Activated CD4-positive, alpha-beta T cell treated with anti-CD3 and anti-CD28 coated beads, Interleukin-2, Interleukin-6, amounts not matched to agents 100 ng/mL and 50 ng/mL, durations not matched to agents 16 hours and 8 hours (primary cell): ENCODE measurements at regions not wholly inside any gene's neighbourhood (a gene's known extent, or its start where the extent isn't known, plus 50 kb on each side); places are given as distances from the start of the nearest gene placed in this dataset.
A peak's percentile ranks its signal among the peaks of the same experiment; 100 is the strongest.

Source experiments
- DNase-seq: peaks from one replicate; pipeline ENCODE4 v3.0.0-alpha.2; 2020

DNA sequence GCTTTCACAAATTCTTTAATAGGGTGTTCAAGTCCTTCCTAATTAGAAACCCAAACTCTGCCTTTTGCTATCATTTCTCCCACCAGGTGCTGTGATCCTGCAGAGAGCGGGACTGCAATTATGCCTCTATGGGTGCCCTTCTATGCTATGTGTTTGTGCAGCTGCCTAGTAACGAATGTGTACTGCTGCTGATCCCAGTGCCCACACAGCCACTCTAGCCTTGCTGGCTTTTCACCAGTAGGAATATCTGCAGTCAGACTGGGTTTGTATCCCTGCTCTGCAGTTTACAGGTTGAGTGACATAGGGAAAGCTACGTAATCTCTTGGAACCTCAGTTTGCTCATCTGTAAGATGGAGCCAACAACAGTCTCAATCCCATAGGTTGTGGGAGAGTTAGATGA is 179.6 kb upstream of the IRX3 start:
- DNase-seq = no peak

DNA sequence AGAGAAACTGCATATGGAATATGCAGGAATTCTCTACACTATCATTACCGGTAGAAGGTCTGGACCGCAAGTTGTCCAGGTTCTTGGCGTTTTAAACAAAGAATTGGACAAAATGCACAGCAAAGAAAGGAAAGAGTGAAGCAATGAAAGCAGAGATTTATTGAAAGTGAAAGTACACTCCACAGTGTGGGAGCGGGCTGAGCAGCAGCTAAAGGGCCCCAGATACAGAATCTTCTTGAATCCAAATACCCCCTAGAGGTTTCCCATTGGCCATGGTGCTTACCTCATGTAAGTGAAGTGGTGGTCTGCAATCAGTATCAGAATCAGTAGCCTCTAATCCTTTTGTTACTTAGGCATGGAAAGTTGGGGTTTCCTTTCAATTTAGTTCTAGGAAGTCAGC is 178.5 kb upstream of the IRX3 start:
- DNase-seq = no peak

DNA sequence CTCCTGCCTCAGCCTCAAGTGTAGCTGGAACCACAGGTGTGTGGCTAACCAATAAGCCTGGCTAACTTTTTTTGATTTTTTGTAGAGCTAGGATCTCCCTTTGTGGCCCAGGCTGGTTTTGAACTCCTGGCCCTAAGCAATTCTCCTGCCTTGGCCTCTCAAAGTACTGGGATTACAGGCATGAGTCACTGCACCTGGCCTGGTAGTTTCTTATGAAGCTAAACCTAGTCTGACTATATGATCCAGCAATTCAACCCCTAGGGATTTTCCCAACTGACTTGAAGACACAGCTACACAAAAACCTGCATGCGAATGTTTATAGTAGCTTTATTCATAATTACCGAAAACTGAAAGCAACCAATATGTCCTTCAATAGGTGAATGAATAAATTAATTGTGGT is 176.2 kb upstream of the IRX3 start:
- no peak for DNase-seq

DNA sequence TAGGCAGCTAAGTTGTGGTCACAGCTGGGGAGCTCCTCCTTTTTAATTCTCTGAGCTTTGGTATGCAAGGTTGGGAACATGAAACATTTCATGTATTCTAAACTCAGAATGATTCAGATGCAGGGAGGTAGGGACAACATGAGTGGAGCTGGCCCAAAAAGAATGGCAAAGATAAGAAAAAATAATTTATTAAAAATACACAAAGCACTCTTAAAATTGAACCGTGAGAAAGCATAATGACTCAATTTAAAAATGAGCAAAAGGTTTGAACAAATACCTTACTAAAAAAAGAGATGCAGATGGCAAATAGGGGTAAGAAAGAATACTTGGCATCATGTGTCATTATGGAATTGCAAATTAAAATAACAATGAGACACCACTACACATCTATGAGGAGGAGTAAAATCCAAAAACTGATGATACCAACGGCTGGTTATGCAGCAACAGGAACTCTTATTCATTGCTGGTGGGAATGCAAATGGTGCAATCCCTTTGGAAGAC is 175.6 kb upstream of the IRX3 start:
- no peak for DNase-seq

DNA sequence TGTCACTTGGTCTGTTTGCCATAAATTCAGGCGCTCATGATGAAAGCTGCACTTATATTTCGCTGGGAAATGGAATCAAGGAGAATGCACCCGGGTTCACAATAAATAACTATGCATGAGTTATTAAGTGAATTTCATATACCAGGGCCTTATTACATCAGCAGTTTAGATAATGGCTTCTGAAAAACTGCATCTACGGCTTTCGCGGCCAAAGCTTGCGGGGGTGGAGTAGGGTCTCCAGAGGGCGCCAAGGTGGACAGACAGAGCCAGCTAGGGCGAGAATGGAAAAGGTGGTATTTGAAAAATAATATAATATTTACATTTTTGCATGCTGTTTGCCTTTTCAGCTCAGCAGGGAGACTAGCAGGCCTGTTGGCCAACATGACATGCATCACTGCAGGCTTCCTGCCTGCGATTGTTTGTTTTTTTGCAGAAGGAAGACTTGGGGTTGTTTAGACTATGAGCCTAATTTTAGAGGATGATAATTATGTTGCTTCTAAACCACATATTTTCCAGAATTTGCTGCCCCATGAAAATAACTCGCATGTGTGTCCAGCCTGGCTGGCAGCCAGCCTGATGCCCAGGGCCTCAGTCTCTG is 173.8 kb upstream of the IRX3 start:
- DNase-seq = no peak

DNA sequence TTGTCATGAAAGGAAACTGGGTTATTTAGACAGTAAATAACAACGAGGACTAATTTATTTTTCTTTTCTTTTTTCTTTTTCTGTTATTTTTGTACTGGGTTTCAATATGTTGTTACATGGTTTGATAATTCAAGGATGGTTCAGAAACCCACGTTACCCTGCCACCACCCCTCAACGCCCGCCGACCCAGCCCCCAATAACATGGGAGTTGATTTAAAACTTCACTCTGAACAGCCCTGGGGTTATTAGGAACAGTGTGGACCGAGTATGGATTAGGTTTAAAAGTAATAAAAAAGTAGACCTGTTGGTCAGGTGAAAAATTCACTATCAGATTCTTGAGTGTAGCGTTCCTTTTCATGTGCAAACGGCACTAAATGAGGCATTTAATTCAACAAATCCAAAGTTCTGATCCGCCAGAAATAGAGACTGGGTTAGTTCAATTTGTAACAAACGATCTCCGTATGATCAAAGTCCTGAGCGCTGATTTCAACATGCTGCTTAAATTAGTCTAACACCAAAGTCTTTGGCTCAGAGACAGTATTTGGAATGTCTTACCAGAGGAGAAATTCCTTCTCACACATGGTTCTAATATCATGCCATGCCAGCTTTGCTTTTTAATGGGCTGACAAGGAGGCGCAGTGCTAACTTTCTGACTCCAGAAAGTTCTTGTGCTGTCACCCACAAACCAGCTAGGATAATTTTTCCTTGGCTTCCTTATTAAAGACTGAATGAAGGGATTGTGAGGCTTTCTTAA is 173.1 kb upstream of the IRX3 start:
- no peak for DNase-seq

DNA sequence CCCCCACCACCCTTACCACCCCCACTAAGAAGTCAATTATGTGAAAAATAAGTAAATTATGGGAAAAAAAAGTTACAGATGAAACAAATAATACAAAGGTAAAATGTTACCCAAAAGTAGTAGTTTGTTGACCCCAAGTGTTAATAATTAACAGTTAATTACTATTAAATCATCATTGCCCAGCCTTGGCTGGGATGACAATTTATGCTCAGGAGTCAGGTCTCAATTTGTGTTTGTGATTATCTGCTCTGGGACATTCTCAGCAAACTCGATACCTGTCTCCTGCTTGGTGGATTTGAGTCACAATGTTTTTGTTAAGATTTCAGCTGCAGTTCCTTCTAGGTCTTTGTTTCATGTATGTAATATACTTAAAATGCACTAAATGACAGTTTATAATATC is 172.3 kb upstream of the IRX3 start:
- DNase-seq = no peak

DNA sequence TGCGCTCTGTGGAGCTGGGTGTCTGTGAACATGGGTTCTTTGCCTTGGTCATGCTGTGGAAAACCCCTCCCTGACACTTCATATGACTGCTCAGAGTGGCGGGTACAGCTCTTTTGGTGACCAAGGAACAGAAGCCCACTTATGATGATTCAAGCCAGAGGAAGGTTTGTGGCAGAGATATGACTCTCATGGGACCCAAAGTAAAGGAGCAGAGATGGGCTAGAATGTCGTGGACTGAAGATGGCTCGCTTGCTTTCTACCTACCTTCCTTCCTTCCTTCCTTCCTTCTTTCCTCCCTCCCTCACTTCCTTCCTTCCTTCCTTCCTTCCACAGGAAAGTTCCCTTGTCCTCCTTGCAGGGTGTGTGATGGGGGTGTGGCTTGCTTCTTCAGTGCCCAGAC is 169.7 kb upstream of the IRX3 start:
- no peak for DNase-seq

DNA sequence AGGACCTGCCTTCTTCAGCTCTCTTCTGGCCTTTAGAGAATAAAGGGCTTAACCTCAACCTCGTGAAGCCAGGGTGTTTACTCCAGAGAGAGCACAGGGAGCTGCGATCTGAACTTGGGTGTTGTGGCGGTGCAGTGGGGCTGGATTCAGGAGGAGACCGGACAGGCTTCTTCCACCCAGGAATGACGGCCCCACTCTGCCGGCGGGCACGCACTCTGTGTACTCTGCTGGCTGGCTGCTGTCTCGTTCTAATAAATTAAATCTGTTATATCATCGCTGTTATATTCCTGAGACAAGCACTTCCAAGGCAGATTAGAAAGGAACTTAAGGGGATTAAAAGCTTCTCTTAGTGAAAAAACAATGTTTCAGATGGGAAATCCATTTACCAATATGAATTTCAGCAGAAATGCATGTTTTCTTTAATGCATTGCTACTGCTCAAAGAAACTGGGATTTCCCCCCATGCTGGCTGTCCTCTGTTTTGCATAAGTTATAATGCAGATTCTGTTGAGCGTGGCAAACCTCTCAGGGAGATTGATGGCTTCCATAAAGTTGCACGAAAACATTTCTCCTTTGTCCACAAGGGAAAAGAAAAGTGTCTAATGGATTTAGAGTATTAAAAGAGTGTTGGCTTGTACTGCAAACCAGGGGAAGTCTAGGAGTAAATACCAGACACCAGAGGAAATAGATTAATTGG is 168.6 kb upstream of the IRX3 start:
- no peak for DNase-seq

DNA sequence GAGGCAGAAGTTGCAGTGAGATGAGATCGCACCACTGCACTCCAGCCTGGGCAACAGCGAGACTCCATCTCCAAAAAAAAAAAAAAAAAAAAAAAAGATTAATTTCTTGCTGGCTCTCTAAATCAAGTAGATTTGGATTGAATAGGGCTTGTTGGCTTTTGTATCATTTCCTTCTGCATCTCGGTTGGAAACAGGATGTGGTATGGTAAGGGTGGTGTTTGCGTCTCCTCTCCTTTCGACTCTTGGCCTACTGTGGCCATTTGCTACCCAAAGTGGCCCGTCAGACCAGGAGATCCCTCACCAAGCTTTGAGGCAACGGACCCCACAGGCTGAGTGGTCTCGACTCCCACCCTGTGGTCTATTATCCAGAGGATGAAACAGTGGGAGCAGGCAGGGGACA is 168.0 kb upstream of the IRX3 start:
- DNase-seq = peak; percentile 6

DNA sequence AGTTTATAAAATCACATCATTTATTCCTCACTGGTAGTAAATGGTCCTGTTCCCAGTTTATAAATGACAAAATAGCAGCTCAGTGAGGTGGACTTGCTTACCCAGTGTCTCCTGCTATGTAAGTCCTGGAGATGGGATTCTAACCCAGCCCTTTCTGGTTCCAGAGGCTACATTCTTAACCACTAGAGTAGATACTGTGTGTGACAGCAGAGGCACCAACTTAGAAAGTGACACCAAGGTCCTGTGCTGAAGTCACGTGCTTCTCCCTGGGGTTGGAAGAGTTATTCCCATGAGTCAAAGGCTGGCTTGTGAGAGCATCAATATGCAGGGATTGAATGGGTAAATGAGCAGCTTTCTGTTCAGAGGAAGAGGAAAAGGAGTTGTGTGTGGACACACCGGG is 167.3 kb upstream of the IRX3 start:
- DNase-seq = no peak

DNA sequence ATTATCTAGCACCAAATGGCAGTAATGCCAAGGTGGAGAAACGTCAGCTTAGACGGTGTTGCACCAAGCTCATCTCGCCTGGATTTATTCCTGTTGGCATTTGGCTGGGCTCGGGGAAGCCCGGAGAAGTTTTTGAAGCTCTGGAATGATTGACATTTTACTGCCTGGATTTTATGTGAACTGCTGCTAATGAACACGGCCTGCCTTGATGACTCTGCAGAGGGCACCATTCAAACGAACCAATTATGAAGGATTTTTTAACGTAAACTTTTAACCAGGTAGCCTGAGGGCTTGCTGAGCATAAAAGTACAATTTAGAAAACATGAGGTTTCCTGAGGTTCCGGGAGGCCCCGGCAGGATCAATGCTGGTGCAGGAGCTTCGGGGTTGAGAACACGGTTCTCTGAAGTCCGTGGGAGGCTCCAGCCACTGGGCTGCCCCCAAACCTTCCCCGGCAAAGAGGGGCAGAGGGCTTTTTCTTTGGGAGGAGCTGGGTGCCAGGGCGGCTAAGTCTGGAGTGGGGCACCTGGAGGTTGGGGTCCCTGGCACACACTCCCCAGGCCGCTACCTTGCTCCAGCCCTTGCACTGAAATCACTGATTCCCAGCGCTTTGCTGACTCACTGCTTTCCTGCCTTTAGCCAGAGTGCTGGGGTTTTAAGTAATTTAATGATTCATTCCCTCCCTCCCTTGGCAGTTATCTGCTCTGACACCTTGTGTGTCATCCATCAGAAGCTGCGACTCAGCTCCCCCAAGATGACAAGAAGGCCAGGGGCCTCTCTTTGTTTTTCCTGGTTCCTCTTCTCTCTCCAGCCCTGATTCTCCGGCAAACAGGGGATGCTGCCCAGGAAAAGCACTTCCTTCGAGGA is 161.2 kb upstream of the IRX3 start:
- peak; percentile 30 for DNase-seq

DNA sequence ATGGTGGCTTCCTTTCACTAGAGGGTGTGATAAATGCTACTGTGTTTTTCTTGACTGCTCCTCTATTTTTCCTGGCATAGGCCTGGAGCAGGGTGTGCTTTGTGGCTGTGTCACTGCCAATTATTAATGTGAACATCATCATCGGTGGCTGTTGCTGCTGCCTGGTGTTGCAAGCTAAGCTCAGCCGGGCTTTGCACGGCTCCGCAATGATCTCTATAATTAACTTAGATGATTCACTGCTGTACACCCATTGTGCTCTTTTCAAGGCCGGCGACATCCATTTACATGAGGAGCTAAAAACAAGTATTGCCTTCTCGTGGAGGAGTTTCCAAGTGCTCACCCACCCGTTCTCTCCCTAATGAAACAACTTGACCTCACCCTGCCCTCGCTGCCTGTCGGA is 160.1 kb upstream of the IRX3 start:
- no peak for DNase-seq

DNA sequence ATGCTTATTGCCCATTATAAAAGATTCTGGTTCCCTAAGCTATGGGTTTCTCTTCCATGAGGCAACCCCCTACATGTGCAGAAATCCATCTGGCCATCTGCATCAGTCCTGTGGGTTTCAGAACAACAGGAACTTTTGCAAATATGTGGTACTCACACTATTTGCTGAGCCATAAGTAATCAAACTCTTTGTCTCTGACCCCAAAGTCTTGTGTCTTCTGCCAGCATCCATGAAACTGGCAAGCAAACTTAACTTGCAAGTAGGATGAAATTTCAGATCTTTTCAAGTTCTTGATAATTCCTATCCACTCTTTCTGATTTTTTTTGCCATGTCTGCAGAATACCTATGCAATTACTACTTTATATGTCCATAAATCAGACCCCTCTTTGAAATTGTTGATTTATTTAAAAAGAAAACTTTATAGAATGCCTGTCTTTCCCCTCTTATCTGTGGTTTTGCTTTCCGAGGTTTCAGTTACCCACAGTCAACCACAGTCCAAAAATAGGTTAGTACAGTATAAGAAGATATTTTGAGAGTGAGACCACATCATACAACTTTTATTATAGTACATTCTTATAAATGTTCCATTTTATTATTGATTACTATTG is 158.4 kb upstream of the IRX3 start:
- no peak for DNase-seq

DNA sequence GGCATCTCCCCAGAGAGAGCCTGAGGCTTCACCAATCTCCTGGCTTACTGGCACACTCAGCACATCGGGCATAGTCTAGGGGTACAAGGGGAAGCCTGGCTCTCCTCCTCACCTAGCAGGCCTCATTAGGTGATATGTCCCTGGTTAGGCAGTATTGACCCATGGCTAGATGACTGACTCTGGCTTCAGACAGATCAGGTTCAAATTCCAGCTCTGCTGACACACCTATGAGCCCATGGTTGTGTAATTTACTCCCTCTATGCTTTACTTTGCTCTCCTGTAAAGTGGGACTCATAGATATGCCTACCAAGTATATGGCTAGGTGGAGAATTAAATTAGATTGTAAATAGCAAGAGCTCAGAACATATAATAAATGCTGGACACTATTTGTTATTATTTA is 157.3 kb upstream of the IRX3 start:
- DNase-seq = no peak

DNA sequence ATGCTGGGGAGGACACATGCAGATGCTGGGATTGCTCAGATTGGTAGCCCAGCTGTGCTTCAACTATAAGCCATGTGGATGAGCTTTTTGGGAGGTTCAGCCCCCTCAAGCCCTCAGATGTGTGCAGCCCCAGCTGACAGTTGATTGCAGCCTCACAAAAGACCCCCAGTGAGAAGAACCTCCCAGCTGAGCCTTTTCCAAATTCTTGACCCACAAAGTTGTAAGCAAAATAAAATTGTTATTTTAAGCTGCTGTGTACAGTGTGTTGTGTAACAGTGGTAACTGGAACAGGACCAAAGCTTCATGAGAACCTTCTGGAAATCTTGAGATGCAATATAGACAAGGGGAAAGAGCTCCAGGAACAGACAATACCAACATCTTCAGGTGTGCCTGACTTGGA is 156.8 kb upstream of the IRX3 start:
- DNase-seq = no peak

DNA sequence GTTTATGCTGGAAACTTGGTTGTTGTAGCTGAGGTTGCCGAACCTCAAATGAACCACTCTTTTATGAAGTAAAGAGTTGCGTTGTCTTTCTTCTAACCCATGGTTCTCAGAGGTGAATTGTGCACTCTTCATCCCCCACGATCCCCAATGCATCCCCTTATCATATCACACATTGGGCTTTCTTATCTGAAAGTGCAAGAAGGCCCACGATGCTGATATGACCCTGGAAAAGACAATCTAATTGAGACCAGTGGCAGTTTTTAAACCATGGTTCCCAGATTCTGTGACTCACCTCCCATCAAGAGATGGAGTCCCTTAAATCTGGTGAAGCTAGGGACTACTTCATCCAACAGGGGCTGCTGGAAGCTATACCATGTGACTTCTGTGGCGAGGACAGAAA is 156.3 kb upstream of the IRX3 start:
- no peak for DNase-seq

DNA sequence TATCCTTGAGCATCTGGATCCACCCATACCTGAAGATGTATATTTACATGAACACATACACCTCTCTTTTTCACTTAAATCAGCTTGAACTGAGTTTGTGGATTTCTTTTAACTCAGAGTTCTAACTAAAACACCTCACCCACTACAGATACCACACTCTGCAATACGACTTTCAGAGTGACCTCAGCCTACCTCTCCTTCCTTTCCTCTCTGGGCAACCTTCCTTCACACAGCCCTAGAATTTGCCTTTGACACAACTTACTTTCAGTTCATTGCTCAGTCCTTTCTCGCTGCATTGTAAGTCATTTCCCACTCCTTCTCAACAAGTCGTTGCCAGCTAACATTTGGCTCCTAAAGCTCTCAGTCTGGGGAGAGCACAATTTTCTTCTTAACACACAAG is 151.9 kb upstream of the IRX3 start:
- DNase-seq = no peak

DNA sequence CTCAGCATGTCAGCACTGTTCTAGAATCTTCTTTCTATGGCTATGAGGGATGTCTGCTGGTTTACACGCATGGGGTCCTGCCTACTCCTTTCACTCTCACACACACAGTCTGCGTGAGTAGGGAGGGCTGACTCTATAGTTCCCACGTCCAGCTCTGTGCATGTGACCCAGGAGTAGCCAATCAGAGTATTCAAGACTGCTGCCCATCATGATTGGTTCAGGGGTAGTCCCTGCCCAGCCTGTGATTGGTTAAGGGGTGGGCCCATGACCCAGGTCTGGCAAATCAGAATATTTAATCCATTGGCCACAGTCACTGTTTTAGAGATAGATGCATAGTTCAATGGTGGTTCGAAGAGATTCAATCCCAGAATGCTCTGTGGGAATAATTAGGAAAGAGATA is 151.3 kb upstream of the IRX3 start:
- DNase-seq = no peak

DNA sequence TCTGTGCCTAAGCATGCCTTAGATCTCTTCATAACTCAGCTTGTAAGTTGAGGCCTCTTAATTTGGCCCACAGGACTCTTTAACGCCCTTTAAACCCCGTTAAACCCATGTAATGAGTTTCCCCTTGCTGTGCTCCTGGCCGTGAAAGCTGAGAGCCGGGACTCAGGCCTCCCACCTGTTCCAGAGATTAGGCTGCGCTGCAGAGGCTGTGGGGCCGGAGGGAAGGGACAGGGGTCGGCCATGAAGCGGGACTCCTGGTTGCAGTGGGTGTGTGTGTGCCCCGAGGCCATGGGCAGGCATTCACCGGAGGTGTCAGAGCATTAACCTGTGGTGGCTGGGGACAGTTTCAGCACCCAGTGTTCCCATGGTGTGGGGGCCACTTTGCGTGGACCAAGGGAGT is 150.8 kb upstream of the IRX3 start:
- DNase-seq = no peak

DNA sequence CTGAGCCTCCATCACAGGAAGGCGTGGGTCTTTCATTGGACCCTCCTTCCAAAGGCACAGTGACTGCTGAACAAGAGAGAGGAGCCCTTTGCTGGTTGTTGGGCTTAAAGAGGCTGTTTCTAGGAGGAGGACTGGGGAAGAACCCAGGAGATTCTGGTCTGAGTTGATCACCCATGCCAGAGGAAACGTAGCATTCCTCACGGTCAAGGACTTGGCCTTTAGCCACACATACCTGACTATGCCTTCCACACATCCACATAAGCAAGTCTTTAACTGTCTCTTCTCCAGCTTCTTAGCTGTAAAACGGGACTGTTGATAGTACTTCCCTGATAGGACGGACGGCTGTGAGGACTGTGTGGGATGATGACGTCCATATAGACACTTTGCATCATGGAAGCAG is 149.8 kb upstream of the IRX3 start:
- no peak for DNase-seq

DNA sequence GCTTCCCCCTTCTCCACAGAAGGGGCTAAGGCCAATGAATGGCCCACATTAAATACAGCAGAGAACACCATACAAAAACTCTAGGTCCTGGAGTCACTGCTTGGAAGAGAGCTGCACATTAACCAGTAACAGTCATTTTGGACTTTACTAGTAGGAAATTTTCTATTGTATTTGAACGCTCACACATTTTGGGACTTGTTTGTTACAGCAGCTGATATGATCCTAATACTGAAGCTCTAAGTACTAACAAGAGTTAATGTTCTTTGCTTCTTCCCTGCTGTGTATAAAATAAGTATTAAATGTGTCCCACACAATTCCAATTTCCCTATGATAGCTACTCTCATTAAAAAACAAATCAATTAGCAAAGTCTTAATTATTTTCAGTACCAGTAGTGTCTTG is 148.3 kb upstream of the IRX3 start:
- DNase-seq = no peak

DNA sequence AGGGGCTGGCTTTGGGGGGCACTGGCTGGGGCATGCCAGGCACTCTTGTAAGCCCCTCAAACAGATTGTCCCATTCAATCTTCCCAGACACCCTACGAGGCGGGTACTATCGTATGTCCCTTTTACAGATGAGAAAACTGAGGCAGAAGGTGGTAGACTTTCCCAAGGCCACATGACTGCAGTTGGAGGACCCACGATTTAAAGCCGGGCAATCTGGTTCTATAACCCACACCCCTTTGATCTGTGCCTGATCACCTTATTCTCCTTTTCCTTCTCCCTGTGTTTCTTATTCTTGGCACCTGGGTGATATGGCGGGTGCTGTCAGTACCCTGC is 146.3 kb upstream of the IRX3 start:
- DNase-seq = no peak
